ENCODE measurements at regions not wholly inside any gene's neighbourhood (a gene's known extent, or its start where the extent isn't known, plus 50 kb on each side); places are given as distances from the start of the nearest gene placed in this dataset.

- WGBS = 91% methylated on average over 13 of the region's 13 CpGs
- no peaks in the 10 kb centered on the region for H3K36me3 ChIP-seq (ENCODE audit: control insufficient read depth in 4 of 4, insufficient read depth in 3 of 4, low read depth in 1 of 4, low read length in 3 of 4)
- H3K9ac ChIP-seq (ENCODE audit: low read depth in 1 of 2, low read length in 2 of 2) = no peak overlapping the region
- no peak overlapping the region for H3K4me3 ChIP-seq (ENCODE audit: low read depth in 1 of 3, low read length in 3 of 3)
- no peak for TF ChIP-seq REST (IDR thresholded peaks at IDR 0.05)
- TF ChIP-seq JUND (IDR thresholded peaks at IDR 0.05) = no peak
- no peak for TF ChIP-seq CTCF (IDR thresholded peaks at IDR 0.05; ENCODE audit: low read depth, low read length, missing input control)
- TF ChIP-seq TAF1 (conservative IDR thresholded peaks at IDR 0.05) = no peak
- TF ChIP-seq ZBTB33 (IDR thresholded peaks at IDR 0.05) = no peak
- no peak for TF ChIP-seq SP1 (IDR thresholded peaks at IDR 0.05)
- TF ChIP-seq FOXA2 (IDR thresholded peaks at IDR 0.05) = no peak
- TF ChIP-seq HNF4G (IDR thresholded peaks at IDR 0.05) = no peak
- TF ChIP-seq YY1 (IDR thresholded peaks at IDR 0.05) = no peak
- no peak for TF ChIP-seq EGR1 (IDR thresholded peaks at IDR 0.05; ENCODE audit: low read depth in 2 of 2)
- no peak for TF ChIP-seq RAD21 (IDR thresholded peaks at IDR 0.05)
- no peak for TF ChIP-seq MAX (IDR thresholded peaks at IDR 0.05)
- no peak for TF ChIP-seq FOXA1 (IDR thresholded peaks at IDR 0.05)
- no peak for TF ChIP-seq HNF4A (conservative IDR thresholded peaks at IDR 0.05)
- no peak for TF ChIP-seq RXRA (IDR thresholded peaks at IDR 0.05)
- no peak for TF ChIP-seq NR2F2 (IDR thresholded peaks at IDR 0.05)
- no peak for TF ChIP-seq GABPA (IDR thresholded peaks at IDR 0.05 in 1 of 2, conservative IDR thresholded peaks at IDR 0.05 in 1 of 2)
- TF ChIP-seq ATF3 (IDR thresholded peaks at IDR 0.05) = no peak
- no peak for DNase-seq (ENCODE audit: low spot score)
- H3K9me3 ChIP-seq (ENCODE audit: control insufficient read depth in 4 of 4, low read length in 3 of 4) = no peaks in the 10 kb centered on the region
- H3K27me3 ChIP-seq (ENCODE audit: control insufficient read depth in 4 of 4, insufficient read depth in 4 of 4, low read length in 3 of 4) = peaks cover 0 to 2% (median 0%) of the 10 kb centered on the region in 4 donors
- H3K4me1 ChIP-seq (ENCODE audit: control insufficient read depth in 4 of 4, insufficient read depth in 4 of 4, low read length in 3 of 4) = no peaks in the 10 kb centered on the region
- H3K27ac ChIP-seq (ENCODE audit: low read depth in 1 of 2, low read length in 2 of 2) = no peak overlapping the region
Measured at GRCh38 chr12:5099136-5099535, 55.5 kb downstream of the KCNA5 start.
